NCI-H82 treated with DMSO at 0.1 percent for 48 hours (cell line): ENCODE measurements at regions not wholly inside any gene's neighbourhood (a gene's known extent, or its start where the extent isn't known, plus 50 kb on each side); places are given as distances from the start of the nearest gene placed in this dataset.

Experiments used
- DNase-seq: peaks from one replicate; lab custom pipeline; 2025; ENCODE audit not compliant: unreplicated experiment; lab: John Stamatoyannopoulos, UW

DNA sequence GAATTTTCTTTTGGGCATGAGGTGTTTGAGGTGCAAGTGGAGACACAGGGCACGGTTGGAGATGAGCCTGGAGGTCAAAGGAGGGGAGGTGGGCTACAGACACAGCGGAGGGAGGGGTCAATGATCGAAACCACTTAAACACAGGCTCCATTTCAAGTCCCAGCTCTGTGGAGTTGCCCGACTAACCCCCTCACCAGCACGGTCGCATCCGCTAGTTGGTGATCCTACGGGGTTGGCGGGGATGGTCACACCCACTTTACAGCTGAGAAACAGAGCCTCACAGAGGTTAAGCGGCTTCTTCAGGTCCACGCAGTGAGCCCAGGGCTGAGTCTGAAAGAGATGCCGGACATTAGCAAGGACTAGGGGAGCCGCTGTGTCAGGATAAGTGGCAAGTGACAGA is 60.1 kb upstream of the RUNX3 start:
- DNase-seq, result no peak

DNA sequence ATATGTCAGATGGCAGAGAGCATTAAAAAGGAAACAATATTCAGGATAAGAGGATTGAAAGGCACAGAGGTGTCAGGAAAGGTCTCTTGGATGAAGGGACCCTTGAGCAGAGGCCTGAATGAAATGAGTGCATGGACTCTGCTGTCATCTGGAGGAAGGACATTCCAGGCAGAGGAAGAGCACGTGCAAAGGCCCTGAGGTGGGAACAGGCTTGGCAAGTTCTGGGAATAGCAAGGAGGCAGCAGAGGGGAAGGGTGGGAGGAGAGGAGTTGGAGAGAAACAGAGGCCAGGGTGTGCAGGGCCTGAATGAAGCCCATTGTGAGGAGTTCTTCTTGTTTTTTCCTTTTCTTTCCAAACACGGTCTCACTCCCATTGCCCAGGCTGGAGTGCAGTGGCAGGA is 59.0 kb upstream of the RUNX3 start:
- DNase-seq, result no peak

DNA sequence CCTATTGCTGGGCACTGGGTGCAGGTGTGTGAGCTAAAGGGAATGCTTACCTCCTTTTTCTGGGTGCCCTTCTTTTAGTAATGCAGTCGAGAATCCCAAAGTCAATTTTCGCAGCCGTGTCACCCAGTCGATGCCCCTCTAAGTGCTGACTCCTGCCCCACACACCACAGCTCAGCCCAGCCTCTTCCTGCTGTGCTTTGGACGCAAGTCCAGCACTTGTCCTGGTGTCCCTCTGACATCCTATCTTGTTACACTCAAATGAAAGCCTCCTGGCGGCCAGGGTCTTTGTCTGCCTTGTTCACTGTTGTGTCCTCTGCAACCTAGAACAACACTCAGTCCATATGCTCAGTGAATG is 58.5 kb upstream of the RUNX3 start:
- no peak for DNase-seq

DNA sequence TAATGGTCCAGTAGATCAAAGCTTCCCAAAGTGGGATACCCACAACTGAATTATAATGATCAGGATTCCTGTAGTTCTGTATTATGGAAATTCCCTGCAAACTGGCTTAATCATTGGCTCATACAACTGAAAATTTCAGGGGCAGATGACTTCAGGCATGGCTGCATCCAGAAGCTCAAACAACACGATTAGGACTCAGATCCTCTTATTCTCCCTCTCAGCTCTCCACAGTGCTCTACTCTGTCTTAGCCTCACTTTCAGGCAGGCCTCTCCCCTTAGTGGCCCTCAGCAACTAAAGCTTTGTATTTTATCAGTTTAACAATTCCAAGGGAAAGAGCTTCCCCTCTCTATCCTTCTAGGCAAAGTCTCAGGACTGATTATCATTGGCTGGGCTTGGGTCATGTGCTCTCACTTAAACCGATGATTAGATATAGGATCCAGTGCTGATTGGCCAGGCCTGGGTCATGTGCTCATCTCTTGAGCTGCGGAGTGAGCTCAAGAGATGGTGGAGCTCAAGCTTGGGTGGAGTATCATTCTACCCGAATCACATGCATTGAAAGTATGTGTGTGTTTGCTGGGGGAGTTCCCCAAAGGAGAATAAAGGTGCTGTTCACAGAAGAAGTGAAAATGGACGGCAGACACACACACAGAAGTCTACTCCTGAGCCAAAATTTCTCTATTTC is 57.9 kb upstream of the RUNX3 start:
- DNase-seq, result no peak

DNA sequence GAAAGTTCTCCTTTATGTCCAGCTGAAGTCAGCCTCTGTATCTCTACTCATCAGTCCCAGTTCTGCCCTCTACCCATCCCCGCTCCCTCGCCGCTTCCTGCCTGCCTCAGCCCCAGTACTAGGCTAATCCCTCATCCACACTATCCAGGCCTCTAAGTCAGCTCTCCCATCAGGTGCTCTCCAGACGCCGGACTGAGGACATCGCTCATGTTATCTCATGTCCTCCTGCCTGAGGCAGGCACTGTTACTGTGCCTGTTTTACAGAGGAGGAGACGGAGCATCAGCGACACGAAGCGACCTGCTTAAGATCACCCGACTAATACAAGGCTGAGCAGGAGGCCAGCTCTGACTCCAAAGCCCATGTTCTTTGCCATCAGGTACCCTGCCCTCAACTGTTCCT is 57.3 kb upstream of the RUNX3 start:
- DNase-seq, result no peak

DNA sequence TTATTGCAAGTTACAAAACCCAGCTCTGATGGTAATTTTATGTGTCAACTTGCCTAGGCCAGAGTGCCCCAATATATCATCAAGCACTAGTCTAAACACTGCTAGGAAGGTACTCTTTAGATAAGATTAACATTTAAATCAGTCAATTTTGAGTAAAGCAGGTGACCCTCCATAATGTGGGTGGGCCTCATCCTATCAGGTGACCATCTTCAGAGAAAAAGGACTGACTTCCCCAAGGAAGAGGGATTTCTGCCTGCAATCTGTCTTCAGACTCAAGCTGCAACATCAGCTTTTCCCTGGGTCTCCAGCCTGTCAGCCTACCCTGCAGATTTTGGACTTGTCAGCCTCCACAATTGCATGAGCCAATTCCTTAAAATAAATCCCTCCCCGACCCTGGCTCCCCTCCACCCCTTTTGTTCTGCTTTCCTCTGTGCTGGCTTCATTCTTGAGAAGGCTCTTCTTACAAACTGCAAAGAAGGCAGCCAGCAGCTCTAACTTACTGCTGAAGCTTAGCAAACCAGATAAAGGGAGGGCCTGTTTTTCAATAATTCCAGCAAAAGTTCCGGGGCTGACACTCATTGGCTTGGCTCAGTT is 56.4 kb upstream of the RUNX3 start:
- DNase-seq, result no peak

DNA sequence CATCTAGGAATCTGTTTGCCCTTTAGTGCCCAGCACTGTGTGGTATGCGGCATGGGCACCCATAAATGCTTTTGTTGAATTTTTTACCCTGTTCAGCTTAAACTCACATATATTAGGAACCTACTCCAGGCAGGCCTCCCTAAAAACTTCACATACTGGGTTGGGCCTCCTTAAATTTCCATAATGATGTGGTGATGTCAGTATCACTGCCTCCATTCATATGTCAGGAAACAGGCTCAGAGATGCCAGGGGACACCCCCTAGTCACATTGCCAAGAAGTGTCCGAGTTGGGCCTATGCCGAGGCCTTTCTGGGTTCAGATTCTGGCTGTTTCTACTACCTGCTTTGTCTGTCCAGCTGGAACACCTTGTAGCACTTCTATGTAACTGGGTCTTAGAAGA is 55.7 kb upstream of the RUNX3 start:
- DNase-seq, result no peak

DNA sequence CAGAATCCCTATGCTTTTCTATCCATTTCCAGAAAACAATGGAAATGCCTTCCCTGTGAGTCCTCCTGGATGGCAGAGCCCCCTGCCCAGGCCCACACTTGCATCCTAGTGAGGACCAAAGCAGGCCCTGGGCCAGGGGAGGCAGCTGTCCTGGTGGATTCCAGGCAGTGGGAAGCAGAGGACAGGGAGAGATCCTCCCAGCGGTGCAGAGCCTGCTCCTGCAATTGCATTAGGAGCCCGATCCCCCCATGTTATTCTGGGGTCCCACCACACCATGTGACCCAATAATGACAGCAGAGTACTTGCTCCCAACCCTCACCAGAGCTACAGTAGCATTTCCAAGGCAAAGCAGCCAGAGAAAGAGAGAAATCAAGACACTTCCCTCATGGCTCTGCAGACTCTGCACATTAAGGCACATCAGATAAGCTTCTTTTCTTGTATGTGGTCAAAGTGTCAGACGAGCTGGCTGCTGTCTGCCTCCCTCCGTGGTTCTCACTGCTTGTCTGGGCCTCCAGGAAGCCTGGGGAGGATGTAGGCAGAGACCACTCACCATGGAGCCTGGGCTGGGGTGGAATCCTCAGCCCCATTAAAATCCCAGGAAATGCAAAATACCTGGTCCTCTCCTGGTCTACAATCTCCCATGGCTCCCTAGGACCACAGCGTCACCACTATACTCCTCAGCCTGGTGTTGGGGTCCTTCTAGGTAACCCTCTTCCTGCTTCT is 54.9 kb upstream of the RUNX3 start:
- DNase-seq, result no peak

DNA sequence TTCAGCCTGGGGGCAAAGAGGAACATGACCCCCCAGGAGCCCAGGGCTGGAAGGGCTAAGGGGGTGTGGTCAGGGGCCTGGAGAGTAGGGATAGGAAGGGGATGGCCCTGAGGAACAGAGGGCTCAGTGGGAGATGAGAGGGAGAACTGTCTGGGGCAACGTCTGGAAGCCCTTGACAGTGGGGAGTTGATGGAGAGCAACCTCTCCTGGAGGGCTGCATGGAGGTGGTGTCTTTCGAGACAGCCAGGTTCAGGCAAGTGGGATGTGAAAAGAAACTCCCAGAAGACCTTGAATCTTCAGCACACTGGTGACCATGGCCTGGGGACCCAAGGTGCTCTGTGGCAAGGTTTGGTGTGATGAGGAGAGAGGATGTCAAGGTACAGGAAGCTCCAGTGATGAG is 54.2 kb upstream of the RUNX3 start:
- DNase-seq, result no peak

DNA sequence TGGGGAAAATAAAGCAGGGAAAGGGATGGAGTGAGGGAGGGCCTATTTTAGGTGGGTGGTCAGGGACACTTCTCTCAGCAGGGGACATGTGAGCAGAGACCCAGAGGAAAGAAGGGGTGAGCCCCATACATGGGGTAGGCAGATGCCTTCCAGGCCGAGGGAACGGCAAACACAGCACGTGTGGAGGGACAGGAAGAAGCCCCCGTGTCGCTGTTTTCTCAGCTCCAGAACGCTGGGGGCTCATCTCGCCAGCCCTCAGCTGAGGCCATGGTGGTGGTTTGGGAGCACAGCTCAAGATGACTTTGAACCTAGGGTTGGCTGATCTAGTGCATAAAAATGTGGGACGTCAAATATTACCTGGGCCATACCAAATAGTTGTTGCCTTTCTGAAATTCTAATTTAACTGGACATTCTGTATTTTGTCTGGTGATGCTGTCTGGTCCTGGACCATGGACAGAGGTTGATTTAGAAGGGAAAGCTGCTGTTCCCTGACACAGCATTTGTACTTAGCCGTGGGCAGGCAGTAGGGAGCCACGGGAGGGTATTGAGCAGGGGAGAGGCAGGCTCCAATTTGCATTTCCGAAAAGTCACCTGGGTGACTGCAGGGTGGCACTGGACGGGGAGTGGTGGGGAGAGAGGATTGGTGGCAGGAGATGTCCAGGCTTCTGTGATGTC is 53.1 kb upstream of the RUNX3 start:
- DNase-seq, result no peak

DNA sequence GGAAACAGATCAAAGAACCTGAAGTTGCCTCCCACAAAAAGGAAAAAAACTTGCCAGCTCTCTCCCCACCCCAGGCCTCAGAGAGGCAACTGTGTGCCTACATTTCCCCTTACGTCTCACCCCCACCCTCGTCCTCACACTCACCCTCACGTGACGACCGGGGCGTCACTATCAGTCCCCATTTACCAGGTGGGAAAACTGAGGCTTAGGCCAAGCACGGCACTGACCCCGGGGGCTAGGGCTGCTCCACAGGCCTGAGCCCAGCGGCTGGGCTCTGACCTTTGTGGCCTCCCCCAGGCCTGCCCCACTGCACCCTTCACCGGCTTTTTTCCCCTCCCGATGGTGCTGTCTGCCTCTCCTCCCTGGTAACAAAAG is 51.5 kb upstream of the RUNX3 start:
- no peak for DNase-seq

DNA sequence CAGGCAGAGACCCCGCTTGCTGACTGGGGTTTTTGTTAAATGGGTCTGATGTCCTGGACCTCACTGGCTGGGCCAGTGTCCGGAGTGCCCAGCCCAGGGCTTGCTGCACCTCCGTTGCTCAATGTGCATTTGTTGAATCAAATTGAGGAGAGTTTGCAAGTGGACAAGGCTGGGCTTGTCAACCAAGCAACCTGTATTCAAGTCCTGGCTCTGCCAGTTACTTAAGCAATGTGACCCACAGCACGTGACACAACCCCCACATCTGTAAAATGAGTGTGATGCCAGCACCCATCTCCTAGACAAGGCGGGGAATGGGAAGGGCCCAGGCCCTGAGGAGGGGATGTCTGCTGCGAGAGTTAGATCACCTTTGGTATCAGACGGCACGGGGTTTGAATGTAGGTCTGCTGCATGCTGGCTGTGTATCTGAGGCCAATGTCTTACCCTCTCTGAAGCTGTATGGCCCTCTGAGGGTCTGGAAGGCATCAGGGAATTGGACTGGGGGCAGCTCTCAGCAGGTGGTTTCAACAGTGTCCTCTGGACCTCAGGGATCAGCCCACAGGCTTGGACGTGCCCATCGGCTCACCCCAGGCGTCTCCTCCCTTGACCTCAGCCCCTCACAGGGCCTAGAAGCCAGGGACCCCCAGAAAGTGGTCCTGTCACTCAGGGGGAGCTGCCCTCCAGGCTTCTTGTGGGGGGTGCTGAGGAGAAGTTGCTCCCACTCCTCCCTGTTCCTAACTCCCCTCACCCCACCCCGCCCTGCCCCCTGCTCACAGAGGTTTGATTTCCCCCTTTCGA is 51.0 kb upstream of the RUNX3 start:
- no peak for DNase-seq
